T-cell (primary cell): ENCODE measurements at regions not wholly inside any gene's neighbourhood (a gene's known extent, or its start where the extent isn't known, plus 50 kb on each side); places are given as distances from the start of the nearest gene placed in this dataset.

Experiments
- ATAC-seq, 4 experiments: fragments of 200-7000 bp in 3 of 4; fragments of 150-1000 bp in 1 of 4; cut with Tn5 transposase; replicated peaks in 1 of 4; 1 replicate in 3 of 4; 2 replicates in 1 of 4; pipeline ENCODE4 v1.10.0; 2021; ENCODE audit warnings: moderate library complexity in 3 of 4, mild to moderate bottlenecking in 2 of 4, moderate number of reproducible peaks in 1 of 4
- CTCF ChIA-PET, 2 donors: fragments of 300-600 bp; sonication (Branson Sonifier 250); formaldehyde crosslinking; loops; one replicate each; lab custom pipeline; 2022; ENCODE audit warnings: antibody characterized with exemption in 2 of 2; lab: Charles Lee
- POLR2A ChIA-PET, 2 donors: fragments of 300-600 bp; sonication (Branson Sonifier 250); formaldehyde crosslinking; loops; one replicate each; lab custom pipeline; 2022; ENCODE audit warnings: antibody characterized with exemption in 2 of 2; lab: Charles Lee
- DNase-seq, 35 experiments: peaks; one replicate each; pipeline versions ENCODE4 v3.0.0 to v3.0.0-alpha.2; 2013 to 2023
- H3K27ac ChIP-seq: one replicate; pipeline ENCODE4 v1.5.1; 2013; ENCODE audit warnings: low read length
- H3K27me3 ChIP-seq, 2 experiments: replicated peaks in 1 of 2; 1 replicate in 1 of 2; 2 replicates in 1 of 2; pipeline versions ENCODE4 v1.6.1 to v1.7.0; 2013; ENCODE audit warnings: low read length in 1 of 2, mixed read lengths in 1 of 2; ENCODE audit not compliant: control insufficient read depth in 2 of 2, insufficient read depth in 2 of 2; ENCODE audit errors: extremely low read depth in 1 of 2
- H3K36me3 ChIP-seq, 2 donors: 1 replicate in 1 of 2; 2 replicates in 1 of 2; pipeline versions ENCODE4 v1.6.1 to v1.7.0; 2013; ENCODE audit warnings: low read length in 1 of 2; ENCODE audit not compliant: control insufficient read depth in 2 of 2, insufficient read depth in 1 of 2; ENCODE audit errors: extremely low read depth in 1 of 2
- H3K4me1 ChIP-seq, 2 experiments: 1 replicate in 1 of 2; 2 replicates in 1 of 2; pipeline versions ENCODE4 v1.6.1 to v1.7.0; 2013; ENCODE audit warnings: low read length in 2 of 2, mixed read lengths in 1 of 2; ENCODE audit not compliant: insufficient read depth in 2 of 2, control insufficient read depth in 1 of 2; ENCODE audit errors: extremely low read depth in 1 of 2
- H3K4me3 ChIP-seq, 2 donors: 1 replicate in 1 of 2; 2 replicates in 1 of 2; pipeline versions ENCODE4 v1.5.1 to v1.7.0; 2013; ENCODE audit warnings: mild to moderate bottlenecking in 2 of 2, low read length in 1 of 2, moderate library complexity in 1 of 2; ENCODE audit not compliant: control insufficient read depth in 1 of 2; ENCODE audit errors: extremely low read depth in 1 of 2
- H3K9me3 ChIP-seq: 2 replicates; pipeline ENCODE4 v1.7.0; 2013
- H3K27ac Mint-ChIP-seq, 2 donors: one replicate each; pipeline ENCODE4 v1.8.0; 2020 to 2021; ENCODE audit warnings: mild to moderate bottlenecking in 2 of 2, mixed read lengths in 2 of 2
- H3K27me3 Mint-ChIP-seq, 2 donors: one replicate each; pipeline ENCODE4 v1.8.0; 2021 to 2022; ENCODE audit warnings: mixed read lengths in 2 of 2
- H3K36me3 Mint-ChIP-seq: one replicate; pipeline ENCODE4 v1.8.0; 2021; ENCODE audit warnings: mixed read lengths
- H3K4me1 Mint-ChIP-seq, 3 donors: one replicate each; pipeline ENCODE4 v1.8.0; 2020 to 2022; ENCODE audit warnings: mixed read lengths in 3 of 3, mild to moderate bottlenecking in 1 of 3
- H3K4me3 Mint-ChIP-seq, 3 donors: one replicate each; pipeline ENCODE4 v1.8.0; 2020 to 2022; ENCODE audit warnings: mild to moderate bottlenecking in 3 of 3, mixed read lengths in 3 of 3, moderate library complexity in 3 of 3
- H3K9me3 Mint-ChIP-seq, 3 donors: one replicate each; pipeline ENCODE4 v1.8.0; 2020 to 2022; ENCODE audit warnings: mixed read lengths in 3 of 3
- WGBS: methylation state at CpG from one replicate; pipeline ENCODE4 v1.1.5; 2013; ENCODE audit warnings: missing lambda C conversion rate; ENCODE audit not compliant: insufficient coverage; 5-methylcytosine and 5-hydroxymethylcytosine counted together

GRCh38 chr2:890791-891190 lies 59.9 kb upstream of the SNTG2 start:
- Histone ChIP-seq H3K4me3 (no peak overlapping the region), H3K27me3 (peaks cover 0 to 49% of the 10 kb centered on the region in 2 experiments), H3K27ac (no peak overlapping the region), H3K36me3 (no peaks in the 10 kb centered on the region), H3K9me3 (no peaks in the 10 kb centered on the region), H3K4me1 (no peaks in the 10 kb centered on the region)
- peaks cover 0 to 12% (median 4%) of the 10 kb centered on the region in 3 donors for H3K4me1 Mint-ChIP-seq
- peaks cover 30 to 44% of the 10 kb centered on the region in 2 donors for H3K27me3 Mint-ChIP-seq
- H3K27ac Mint-ChIP-seq, result no peak overlapping the region
- ChIA-PET POLR2A (no interaction called here), CTCF (no interaction called here)
- no peak for DNase-seq
- no peak overlapping the region for H3K4me3 Mint-ChIP-seq
- no peaks in the 10 kb centered on the region for H3K36me3 Mint-ChIP-seq
- H3K9me3 Mint-ChIP-seq, result peaks cover 3 to 4% (median 4%) of the 10 kb centered on the region in 3 donors
- ATAC-seq, result no peak
- 76% methylated on average over 4 of the region's 6 CpGs for WGBS

DNA sequence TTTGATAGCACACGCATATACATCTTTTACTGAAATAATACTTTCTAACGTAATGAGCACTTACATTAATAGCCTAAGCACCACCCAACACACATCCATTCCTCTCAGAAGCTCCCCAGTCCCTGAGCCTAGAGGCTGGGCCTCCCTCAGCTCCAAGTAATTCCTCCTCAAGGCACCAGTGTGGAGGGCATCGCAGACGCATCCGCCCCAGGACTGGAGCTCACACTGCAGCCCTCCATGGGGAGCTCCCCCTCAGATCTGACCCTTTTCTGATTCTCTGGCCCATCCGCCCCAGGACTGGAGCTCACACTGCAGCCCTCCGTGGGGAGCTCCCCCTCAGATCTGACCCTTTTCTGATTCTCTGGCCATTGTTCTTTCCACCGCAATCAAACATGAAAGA lies 60.4 kb upstream of the SNTG2 start:
- Mint-ChIP-seq H3K36me3 (no peaks in the 10 kb centered on the region), H3K27ac (no peak overlapping the region), H3K27me3 (peaks cover 31 to 45% of the 10 kb centered on the region in 2 donors), H3K4me1 (peaks cover 0 to 12% (median 4%) of the 10 kb centered on the region in 3 donors), H3K9me3 (no peaks in the 10 kb centered on the region), H3K4me3 (no peak overlapping the region)
- ChIA-PET CTCF (no interaction called here), POLR2A (no interaction called here)
- H3K27ac ChIP-seq, result no peak overlapping the region
- ATAC-seq, result no peak
- no peaks in the 10 kb centered on the region for H3K9me3 ChIP-seq
- no peaks in the 10 kb centered on the region for H3K4me1 ChIP-seq
- 78% methylated on average over 7 of the region's 8 CpGs for WGBS
- H3K27me3 ChIP-seq, result peaks cover 0 to 51% of the 10 kb centered on the region in 2 experiments
- H3K4me3 ChIP-seq, result no peak overlapping the region
- H3K36me3 ChIP-seq, result no peaks in the 10 kb centered on the region
- DNase-seq, result no peak

GRCh38 chr2:888906-889566 lies 61.6 kb upstream of the SNTG2 start:
- H3K27me3 ChIP-seq, result peaks cover 0 to 58% of the 10 kb centered on the region in 2 experiments
- no peaks in the 10 kb centered on the region for H3K9me3 Mint-ChIP-seq
- no peak for ATAC-seq
- no peak overlapping the region for H3K4me3 Mint-ChIP-seq
- H3K27me3 Mint-ChIP-seq, result peaks cover 43 to 54% of the 10 kb centered on the region in 2 donors
- H3K4me1 Mint-ChIP-seq, result peaks cover 0 to 12% (median 4%) of the 10 kb centered on the region in 3 donors
- no peaks in the 10 kb centered on the region for H3K36me3 ChIP-seq
- no peak overlapping the region for H3K4me3 ChIP-seq
- no peak overlapping the region for H3K27ac ChIP-seq
- no peak for DNase-seq
- no peaks in the 10 kb centered on the region for H3K36me3 Mint-ChIP-seq
- 80% methylated on average over 7 of the region's 14 CpGs for WGBS
- no peaks in the 10 kb centered on the region for H3K4me1 ChIP-seq
- no peak overlapping the region for H3K27ac Mint-ChIP-seq
- CTCF ChIA-PET, result no interaction called here
- POLR2A ChIA-PET, result no interaction called here
- H3K9me3 ChIP-seq, result no peaks in the 10 kb centered on the region

- DNase-seq, result no peak
- H3K36me3 Mint-ChIP-seq, result no peaks in the 10 kb centered on the region
- H3K4me1 Mint-ChIP-seq, result peaks cover 0 to 12% (median 4%) of the 10 kb centered on the region in 3 donors
- no peak overlapping the region for H3K4me3 ChIP-seq
- no peaks in the 10 kb centered on the region for H3K9me3 Mint-ChIP-seq
- H3K36me3 ChIP-seq, result no peaks in the 10 kb centered on the region
- no peak overlapping the region for H3K27ac ChIP-seq
- no peaks in the 10 kb centered on the region for H3K9me3 ChIP-seq
- H3K4me3 Mint-ChIP-seq, result no peak overlapping the region
- H3K27me3 Mint-ChIP-seq, result peaks cover 42 to 51% of the 10 kb centered on the region in 2 donors
- POLR2A ChIA-PET, result no interaction called here
- CTCF ChIA-PET, result no interaction called here
- H3K4me1 ChIP-seq, result no peaks in the 10 kb centered on the region
- no peak for ATAC-seq
- no peak overlapping the region for H3K27ac Mint-ChIP-seq
- peaks cover 0 to 62% of the 10 kb centered on the region in 2 experiments for H3K27me3 ChIP-seq
- 68% methylated on average over 6 of the region's 13 CpGs for WGBS
Measured at GRCh38 chr2:888211-888801, 62.3 kb upstream of the SNTG2 start.

- Mint-ChIP-seq H3K9me3 (no peaks in the 10 kb centered on the region), H3K27me3 (peaks cover 41 to 45% of the 10 kb centered on the region in 2 donors), H3K4me3 (no peak overlapping the region), H3K27ac (no peak overlapping the region), H3K36me3 (no peaks in the 10 kb centered on the region), H3K4me1 (peaks cover 0 to 9% (median 4%) of the 10 kb centered on the region in 3 donors)
- POLR2A ChIA-PET, result no interaction called here
- Histone ChIP-seq H3K27ac (no peak overlapping the region), H3K27me3 (peaks cover 0 to 60% of the 10 kb centered on the region in 2 experiments), H3K36me3 (no peaks in the 10 kb centered on the region), H3K9me3 (no peaks in the 10 kb centered on the region), H3K4me1 (no peaks in the 10 kb centered on the region), H3K4me3 (no peak overlapping the region)
- ATAC-seq, result no peak
- peak in 1 of 35 experiments; percentile 16 for DNase-seq
- 100% methylated on average over 2 of the region's 6 CpGs for WGBS
- CTCF ChIA-PET, result no interaction called here
Measured at GRCh38 chr2:887639-888038, 63.0 kb upstream of the SNTG2 start.

DNA sequence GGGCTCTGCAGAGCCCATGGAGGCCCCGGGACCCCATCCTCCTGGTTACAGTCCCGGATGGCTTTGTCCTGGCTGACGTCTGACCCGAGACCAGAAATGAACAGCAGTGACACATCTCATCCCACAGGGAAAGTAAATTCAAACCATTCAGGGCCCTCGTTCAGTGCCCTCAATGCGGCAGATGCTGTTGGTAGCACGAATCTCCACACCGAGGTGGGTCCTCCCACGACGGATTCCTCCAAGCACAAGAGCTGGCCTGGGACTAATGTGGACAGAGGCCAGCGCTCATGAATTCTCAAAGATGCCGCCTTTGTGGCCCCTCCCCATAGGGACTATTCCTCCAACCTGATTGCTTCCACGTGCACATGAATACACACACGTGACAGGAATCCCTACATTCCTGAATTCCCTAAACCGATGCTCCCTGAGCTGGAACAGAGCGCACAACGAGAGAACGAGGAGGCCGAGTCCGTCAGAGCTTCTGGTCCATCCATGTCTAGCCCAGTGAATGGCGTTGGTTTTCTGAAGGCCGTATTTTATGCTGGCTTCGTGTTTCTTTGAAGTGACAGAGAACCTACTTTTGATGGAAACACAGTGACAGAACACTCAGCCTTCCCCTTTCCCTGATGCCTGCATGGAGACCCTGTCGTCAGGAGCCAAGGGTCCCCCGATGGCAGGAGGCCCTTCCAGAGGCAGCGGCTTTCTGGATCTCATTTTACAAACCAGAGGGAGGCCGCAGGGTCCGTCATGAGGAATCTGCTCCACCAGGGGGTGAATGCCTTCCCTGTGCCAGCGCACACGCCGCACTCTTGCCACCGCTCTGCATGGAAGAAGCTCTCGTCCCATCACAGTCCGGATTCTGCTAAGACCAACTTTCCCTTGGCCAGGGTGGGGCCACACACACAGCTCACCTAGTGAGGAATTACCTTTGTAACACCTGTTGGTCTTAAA lies 64.3 kb upstream of the SNTG2 start:
- Histone ChIP-seq H3K9me3 (no peaks in the 10 kb centered on the region), H3K27ac (no peak overlapping the region), H3K4me3 (no peak overlapping the region), H3K36me3 (no peaks in the 10 kb centered on the region), H3K27me3 (peaks cover 0 to 60% of the 10 kb centered on the region in 2 experiments), H3K4me1 (no peaks in the 10 kb centered on the region)
- 88% methylated on average over 33 of the region's 34 CpGs for WGBS
- Mint-ChIP-seq H3K4me3 (no peak overlapping the region), H3K27ac (no peak overlapping the region), H3K27me3 (peaks cover 33 to 35% of the 10 kb centered on the region in 2 donors), H3K4me1 (no peaks in the 10 kb centered on the region), H3K36me3 (no peaks in the 10 kb centered on the region), H3K9me3 (no peaks in the 10 kb centered on the region)
- POLR2A ChIA-PET, result no interaction called here
- ATAC-seq, result no peak
- CTCF ChIA-PET, result interaction anchor here in 1 of 2 donors (0.6 kb wide), 1 partner anchor 419 kb away, joined by 4 read pairs; no protein-coding TSS in a partner anchor
- peak in 1 of 35 experiments; percentile 20 for DNase-seq
